Stimulated activated CD4-positive, alpha-beta T cell treated with anti-CD3 and anti-CD28 coated beads, TNF-alpha, amount 100 ng/mL, for 24 hours (primary cell): ENCODE measurements at regions not wholly inside any gene's neighbourhood (a gene's known extent, or its start where the extent isn't known, plus 50 kb on each side); places are given as distances from the start of the nearest gene placed in this dataset.
"Not testable (repeated sequence)": the region's sequence is repeated elsewhere in the genome, so short reads cannot be mapped to it uniquely, and the experiment has no call there.

ENCODE experiments used
- DNase-seq, 3 experiments: peaks; one replicate each; pipeline ENCODE4 v3.0.0-alpha.2; 2020; ENCODE audit warnings: low read depth in 3 of 3

GRCh38 chr11:28903716-28904115, 795.5 kb downstream of the METTL15 start:
- DNase-seq, result no peak

DNA sequence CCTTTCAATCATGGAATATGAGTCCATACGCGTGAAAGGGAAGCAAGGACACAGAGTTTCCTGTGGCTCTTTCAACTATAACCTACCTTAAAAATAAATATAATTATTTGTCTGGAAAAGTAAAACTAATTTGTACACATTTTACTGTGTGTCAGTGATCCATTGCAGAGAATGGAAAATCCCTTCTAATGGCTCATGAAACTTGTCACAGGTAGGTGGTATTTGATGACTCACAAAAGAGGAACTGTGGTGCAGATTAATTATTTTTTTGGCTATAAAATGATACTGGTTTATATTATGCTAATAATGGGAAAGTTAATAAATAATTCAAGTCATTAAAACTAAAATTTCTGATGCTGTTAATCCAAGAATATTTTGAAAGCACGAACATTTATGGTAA, 792.2 kb downstream of the METTL15 start:
- DNase-seq, result no peak

GRCh38 chr11:28899706-28900105, 791.5 kb downstream of the METTL15 start:
- no peak for DNase-seq

GRCh38 chr11:28890601-28891040, 782.4 kb downstream of the METTL15 start:
- not testable (repeated sequence) for DNase-seq

GRCh38 chr11:28887681-28888080, 779.5 kb downstream of the METTL15 start:
- no peak for DNase-seq

- no peak for DNase-seq
Observed at GRCh38 chr11:28879869-28880268, 771.7 kb downstream of the METTL15 start.

- no peak for DNase-seq
Observed at GRCh38 chr11:28878025-28878424, 769.8 kb downstream of the METTL15 start.

- DNase-seq, result no peak
Observed at GRCh38 chr11:28877340-28877739, 769.2 kb downstream of the METTL15 start.

GRCh38 chr11:28874706-28875105, 766.5 kb downstream of the METTL15 start:
- DNase-seq, result no peak

DNA sequence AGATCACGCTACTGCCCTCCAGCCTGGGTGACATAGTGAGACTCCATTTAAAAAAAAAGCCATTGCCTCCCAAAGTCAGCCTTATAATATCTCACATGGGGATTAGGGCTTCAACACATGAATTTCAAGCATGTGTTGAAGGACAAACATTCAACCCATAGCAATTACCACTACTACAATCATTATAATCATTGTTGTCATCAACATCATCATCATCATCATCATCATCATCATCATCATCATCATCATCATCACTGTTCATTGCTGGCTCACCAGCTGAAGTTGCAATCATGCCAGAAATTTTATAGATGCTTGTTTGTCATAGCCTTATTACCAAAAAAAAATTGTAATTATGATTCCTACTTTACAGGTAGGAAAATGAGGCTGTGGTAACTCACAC, 762.9 kb downstream of the METTL15 start:
- no peak for DNase-seq

- no peak for DNase-seq
Observed at GRCh38 chr11:28863422-28863821, 755.2 kb downstream of the METTL15 start.

GRCh38 chr11:28860893-28861292, 752.7 kb downstream of the METTL15 start:
- no peak for DNase-seq

DNA sequence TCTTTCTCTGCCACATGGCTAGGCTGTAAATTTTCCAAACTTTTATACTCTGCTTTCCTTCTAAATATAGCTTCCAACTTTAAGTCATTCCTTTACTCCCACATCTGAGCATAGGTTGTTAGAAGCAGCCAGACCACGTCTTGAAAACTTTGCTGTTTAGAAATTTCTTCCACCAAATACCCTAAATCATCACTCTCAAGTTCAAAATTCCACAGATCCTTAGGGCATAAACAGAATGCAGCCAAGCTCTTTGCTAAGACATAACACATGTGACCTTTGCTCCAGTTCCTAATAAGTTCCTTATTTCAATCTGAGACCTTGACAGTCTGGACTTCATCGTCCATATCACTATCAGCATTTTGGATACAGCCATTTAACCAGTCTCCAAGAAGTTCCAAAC, 749.9 kb downstream of the METTL15 start:
- DNase-seq, result no peak

DNA sequence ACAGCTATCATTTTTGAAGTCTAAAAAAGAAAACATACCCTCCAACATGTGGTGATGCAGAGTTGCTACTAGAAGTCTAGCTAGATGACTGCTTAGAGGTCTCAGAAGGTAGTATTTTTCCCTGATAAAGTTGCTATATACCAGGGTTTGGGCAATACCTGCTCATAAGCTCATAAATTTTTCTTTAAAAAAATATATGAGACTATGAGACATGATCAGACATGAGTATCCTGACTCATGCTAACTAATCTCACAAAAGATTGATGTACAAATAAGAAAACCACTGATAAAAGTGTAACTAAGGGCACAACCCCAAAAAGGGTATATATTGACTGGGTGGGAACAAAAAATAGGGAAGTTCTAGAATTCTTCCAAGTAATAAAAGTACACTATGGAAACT, 740.9 kb downstream of the METTL15 start:
- no peak for DNase-seq

DNA sequence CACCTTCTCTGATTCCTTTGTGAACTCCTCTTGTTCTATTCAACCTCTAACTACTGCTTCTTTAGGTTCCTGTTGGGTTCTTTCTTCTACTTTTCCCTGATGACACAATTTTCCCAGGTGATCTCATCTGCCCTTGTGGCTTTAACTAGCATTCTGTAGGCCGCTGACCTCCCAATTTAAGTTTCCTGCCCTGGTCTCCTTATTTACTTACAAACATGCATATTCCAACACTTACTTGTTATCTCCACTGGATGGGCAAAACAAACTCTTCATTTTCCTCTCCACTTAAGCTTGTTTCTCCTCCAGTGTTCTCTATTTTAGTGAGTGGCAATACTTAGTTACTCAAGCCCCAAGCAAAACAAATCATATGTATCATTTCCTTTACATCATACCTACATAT, 734.5 kb downstream of the METTL15 start:
- no peak for DNase-seq

DNA sequence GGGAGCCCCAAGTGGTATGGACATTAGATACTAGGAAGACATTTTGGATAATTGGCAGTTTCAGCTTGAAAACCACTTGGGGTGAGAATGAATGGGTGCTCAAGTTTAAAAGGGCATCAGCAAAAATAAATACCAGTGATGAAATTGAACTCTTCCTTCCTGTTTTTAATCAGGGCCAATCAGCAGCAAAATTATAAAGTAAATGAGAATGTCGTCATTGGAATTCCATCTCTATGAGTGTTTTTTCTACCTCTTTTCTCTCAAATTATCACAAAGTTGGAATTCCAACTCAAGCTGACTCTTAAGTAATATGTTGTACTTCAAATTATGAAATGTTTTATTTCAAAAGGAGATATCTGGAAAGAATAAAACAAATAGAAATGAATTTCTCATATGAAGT, 730.6 kb downstream of the METTL15 start:
- no peak for DNase-seq

DNA sequence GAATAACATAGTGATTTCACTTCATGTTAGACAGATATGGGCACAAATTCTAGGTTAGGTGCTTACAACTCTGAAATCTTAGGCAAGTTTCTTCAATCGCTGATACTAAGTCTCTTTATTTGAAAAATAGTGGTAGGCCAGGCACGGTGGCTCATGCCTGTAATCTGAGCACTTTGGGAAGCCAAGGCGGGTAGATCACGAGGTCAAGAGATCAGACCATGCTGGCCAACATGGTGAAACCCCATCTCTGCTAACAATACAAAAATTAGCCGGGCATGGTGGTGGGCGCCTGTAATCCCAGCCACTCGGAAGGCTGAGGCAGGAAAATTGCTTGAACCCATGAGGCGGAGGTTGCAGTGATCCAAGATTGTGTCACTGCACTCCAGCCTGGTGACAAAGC, 729.4 kb downstream of the METTL15 start:
- no peak for DNase-seq

GRCh38 chr11:28836285-28837081, 728.3 kb downstream of the METTL15 start:
- no peak for DNase-seq

DNA sequence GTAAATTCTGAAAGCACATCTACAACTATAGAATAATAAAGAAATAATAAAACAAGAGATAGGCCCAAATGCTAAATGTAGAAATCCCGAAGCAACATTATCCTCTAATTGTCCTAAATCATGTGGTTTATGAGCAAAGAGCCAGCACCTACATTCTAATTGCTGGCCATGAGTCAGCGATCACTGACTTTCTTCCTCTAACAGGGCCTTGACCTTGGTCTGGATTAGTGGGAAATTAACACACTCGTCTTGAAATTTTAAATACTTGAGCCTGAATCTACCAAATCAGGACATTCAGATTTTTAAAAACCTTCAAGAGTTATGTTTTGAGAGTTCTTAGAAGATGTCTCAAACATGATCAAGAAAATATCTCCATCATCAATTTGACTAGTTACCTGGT, 727.6 kb downstream of the METTL15 start:
- no peak for DNase-seq

GRCh38 chr11:28835317-28835716, 727.1 kb downstream of the METTL15 start:
- DNase-seq, result no peak

- DNase-seq, result no peak
Observed at GRCh38 chr11:28834877-28835276, 726.7 kb downstream of the METTL15 start.

- no peak for DNase-seq
Observed at GRCh38 chr11:28833670-28834069, 725.5 kb downstream of the METTL15 start.

- DNase-seq, result no peak
Observed at GRCh38 chr11:28833169-28833568, 725.0 kb downstream of the METTL15 start.

- DNase-seq, result no peak
Observed at GRCh38 chr11:28826807-28827206, 718.6 kb downstream of the METTL15 start.
